Activated T-helper 2 cell treated with anti-CD3 and anti-CD28 coated beads, Interferon-gamma antibody, Interleukin-2, Interleukin-4, amounts not matched to agents 10 μg/mL and 5 μg/mL and 100 μg/mL, durations not matched to agents 14 hours and 24 hours and 36 hours (primary cell): ENCODE measurements at regions not wholly inside any gene's neighbourhood (a gene's known extent, or its start where the extent isn't known, plus 50 kb on each side); places are given as distances from the start of the nearest gene placed in this dataset.

Experiments used
- DNase-seq: peaks from one replicate; pipeline ENCODE4 v3.0.0; 2021; ENCODE audit warnings: low spot score
- H3K27ac Mint-ChIP-seq: one replicate; pipeline ENCODE4 v1.8.0; 2021; ENCODE audit warnings: mixed read lengths
- H3K27me3 Mint-ChIP-seq: one replicate; pipeline ENCODE4 v1.8.0; 2021; ENCODE audit warnings: low read depth, mixed read lengths
- H3K36me3 Mint-ChIP-seq: one replicate; pipeline ENCODE4 v1.8.0; 2021; ENCODE audit warnings: low read depth, mixed read lengths
- H3K4me1 Mint-ChIP-seq: one replicate; pipeline ENCODE4 v1.8.0; 2021; ENCODE audit warnings: low read depth, mixed read lengths
- H3K4me3 Mint-ChIP-seq: one replicate; pipeline ENCODE4 v1.8.0; 2021; ENCODE audit warnings: low read depth, mild to moderate bottlenecking, moderate library complexity, mixed read lengths
- H3K9me3 Mint-ChIP-seq: one replicate; pipeline ENCODE4 v1.8.0; 2021; ENCODE audit warnings: mixed read lengths
- intact Hi-C: fragments of 100-400 bp; cut with micrococcal nuclease; formaldehyde crosslinking; loops from one replicate; pipeline ENCODE4 v1.15.1; 2023

GRCh38 chr2:196439760-196440159 lies 199.8 kb upstream of the CCDC150 start:
- intact Hi-C loops = no loop called here
- Mint-ChIP-seq H3K27ac (no peak overlapping the region), H3K27me3 (peaks cover 26% of the 10 kb centered on the region), H3K9me3 (no peaks in the 10 kb centered on the region), H3K4me3 (no peak overlapping the region), H3K4me1 (no peaks in the 10 kb centered on the region), H3K36me3 (no peaks in the 10 kb centered on the region)
- DNase-seq = no peak

- DNase-seq = no peak
- no peak overlapping the region for H3K27ac Mint-ChIP-seq
- no peaks in the 10 kb centered on the region for H3K4me1 Mint-ChIP-seq
- no peaks in the 10 kb centered on the region for H3K36me3 Mint-ChIP-seq
- H3K4me3 Mint-ChIP-seq = no peak overlapping the region
- no peaks in the 10 kb centered on the region for H3K9me3 Mint-ChIP-seq
- intact Hi-C loops = no loop called here
- peaks cover 30% of the 10 kb centered on the region for H3K27me3 Mint-ChIP-seq
Measured at GRCh38 chr2:196440413-196440812, 199.1 kb upstream of the CCDC150 start.

GRCh38 chr2:196441527-196441926 lies 198.0 kb upstream of the CCDC150 start:
- Mint-ChIP-seq H3K4me1 (no peaks in the 10 kb centered on the region), H3K4me3 (no peak overlapping the region), H3K27ac (no peak overlapping the region), H3K9me3 (no peaks in the 10 kb centered on the region), H3K36me3 (no peaks in the 10 kb centered on the region), H3K27me3 (peaks cover 36% of the 10 kb centered on the region)
- DNase-seq = no peak
- intact Hi-C loops = no loop called here

- peaks cover 37% of the 10 kb centered on the region for H3K27me3 Mint-ChIP-seq
- no peak overlapping the region for H3K27ac Mint-ChIP-seq
- intact Hi-C loops = no loop called here
- H3K9me3 Mint-ChIP-seq = no peaks in the 10 kb centered on the region
- H3K36me3 Mint-ChIP-seq = no peaks in the 10 kb centered on the region
- H3K4me3 Mint-ChIP-seq = no peak overlapping the region
- DNase-seq = no peak
- no peaks in the 10 kb centered on the region for H3K4me1 Mint-ChIP-seq
Measured at GRCh38 chr2:196442211-196442610, 197.3 kb upstream of the CCDC150 start.

- intact Hi-C loops = no loop called here
- DNase-seq = no peak
- no peaks in the 10 kb centered on the region for H3K9me3 Mint-ChIP-seq
- H3K4me1 Mint-ChIP-seq = no peaks in the 10 kb centered on the region
- no peak overlapping the region for H3K4me3 Mint-ChIP-seq
- no peaks in the 10 kb centered on the region for H3K36me3 Mint-ChIP-seq
- no peak overlapping the region for H3K27ac Mint-ChIP-seq
- H3K27me3 Mint-ChIP-seq = peaks cover 30% of the 10 kb centered on the region
Measured at GRCh38 chr2:196444442-196444841, 195.1 kb upstream of the CCDC150 start.

- DNase-seq = no peak
- Mint-ChIP-seq H3K27ac (no peak overlapping the region), H3K36me3 (no peaks in the 10 kb centered on the region), H3K4me3 (no peak overlapping the region), H3K9me3 (no peaks in the 10 kb centered on the region), H3K4me1 (no peaks in the 10 kb centered on the region), H3K27me3 (peaks cover 29% of the 10 kb centered on the region)
- intact Hi-C loops = no loop called here
Measured at GRCh38 chr2:196445991-196446390, 193.5 kb upstream of the CCDC150 start.

- Mint-ChIP-seq H3K4me1 (no peaks in the 10 kb centered on the region), H3K9me3 (no peaks in the 10 kb centered on the region), H3K27me3 (peaks cover 26% of the 10 kb centered on the region), H3K4me3 (no peak overlapping the region), H3K27ac (no peak overlapping the region), H3K36me3 (no peaks in the 10 kb centered on the region)
- intact Hi-C loops = no loop called here
- no peak for DNase-seq
Measured at GRCh38 chr2:196448407-196449079, 191.0 kb upstream of the CCDC150 start.

GRCh38 chr2:196449083-196449482 lies 190.4 kb upstream of the CCDC150 start:
- Mint-ChIP-seq H3K27ac (no peak overlapping the region), H3K9me3 (no peaks in the 10 kb centered on the region), H3K36me3 (no peaks in the 10 kb centered on the region), H3K4me1 (peaks cover 2% of the 10 kb centered on the region), H3K4me3 (no peak overlapping the region), H3K27me3 (peaks cover 28% of the 10 kb centered on the region)
- DNase-seq = no peak
- intact Hi-C loops = no loop called here

GRCh38 chr2:196452758-196453157 lies 186.8 kb upstream of the CCDC150 start:
- H3K9me3 Mint-ChIP-seq = no peaks in the 10 kb centered on the region
- peaks cover 28% of the 10 kb centered on the region for H3K27me3 Mint-ChIP-seq
- DNase-seq = no peak
- intact Hi-C loops = loop anchor here (2.0 kb wide), 3 partner anchors 154 to 374 kb away; no protein-coding TSS in a partner anchor
- H3K27ac Mint-ChIP-seq = no peak overlapping the region
- H3K4me1 Mint-ChIP-seq = peaks cover 2% of the 10 kb centered on the region
- no peaks in the 10 kb centered on the region for H3K36me3 Mint-ChIP-seq
- H3K4me3 Mint-ChIP-seq = no peak overlapping the region

GRCh38 chr2:196453613-196454047 lies 185.9 kb upstream of the CCDC150 start:
- Mint-ChIP-seq H3K4me1 (peaks cover 2% of the 10 kb centered on the region), H3K36me3 (no peaks in the 10 kb centered on the region), H3K27me3 (peaks cover 32% of the 10 kb centered on the region), H3K4me3 (no peak overlapping the region), H3K27ac (no peak overlapping the region), H3K9me3 (no peaks in the 10 kb centered on the region)
- intact Hi-C loops = loop anchor here (2.0 kb wide), 3 partner anchors 155 to 375 kb away; no protein-coding TSS in a partner anchor
- DNase-seq = no peak

- intact Hi-C loops = no loop called here
- H3K9me3 Mint-ChIP-seq = no peaks in the 10 kb centered on the region
- DNase-seq = no peak
- no peaks in the 10 kb centered on the region for H3K36me3 Mint-ChIP-seq
- H3K27me3 Mint-ChIP-seq = peaks cover 35% of the 10 kb centered on the region
- peaks cover 9% of the 10 kb centered on the region for H3K4me1 Mint-ChIP-seq
- no peak overlapping the region for H3K27ac Mint-ChIP-seq
- no peak overlapping the region for H3K4me3 Mint-ChIP-seq
Measured at GRCh38 chr2:196454492-196454891, 185.0 kb upstream of the CCDC150 start.

GRCh38 chr2:196459539-196459938 lies 180.0 kb upstream of the CCDC150 start:
- intact Hi-C loops = no loop called here
- peak; percentile 16 for DNase-seq

GRCh38 chr2:196463706-196464105 lies 175.8 kb upstream of the CCDC150 start:
- Mint-ChIP-seq H3K9me3 (no peaks in the 10 kb centered on the region), H3K4me1 (peaks cover 20% of the 10 kb centered on the region), H3K27ac (no peak overlapping the region), H3K36me3 (peaks cover 3% of the 10 kb centered on the region), H3K4me3 (no peak overlapping the region), H3K27me3 (peaks cover 55% of the 10 kb centered on the region)
- intact Hi-C loops = no loop called here
- DNase-seq = no peak

More at GRCh38 chr2:196459539-196459938, 180.0 kb upstream of the CCDC150 start:
- peaks cover 20% of the 10 kb centered on the region for H3K4me1 Mint-ChIP-seq
- peaks cover 63% of the 10 kb centered on the region for H3K27me3 Mint-ChIP-seq
- no peak overlapping the region for H3K27ac Mint-ChIP-seq
- peaks cover 3% of the 10 kb centered on the region for H3K36me3 Mint-ChIP-seq
- no peak overlapping the region for H3K4me3 Mint-ChIP-seq
- H3K9me3 Mint-ChIP-seq = no peaks in the 10 kb centered on the region
